HEK293T (cell line): ENCODE measurements at regions not wholly inside any gene's neighbourhood (a gene's known extent, or its start where the extent isn't known, plus 50 kb on each side); places are given as distances from the start of the nearest gene placed in this dataset.

Source experiments
- ARNT ChIP-seq: fragments of 450-650 bp; IDR thresholded peaks from 2 replicates; pipeline ENCODE4 v1.6.1; 2017; ENCODE audit warnings: mild to moderate bottlenecking
- BHLHE40 ChIP-seq: fragments of 450-650 bp; IDR thresholded peaks from 2 replicates; pipeline ENCODE4 v1.6.1; 2016; ENCODE audit warnings: mild to moderate bottlenecking, moderate library complexity, borderline replicate concordance
- HDGF ChIP-seq: fragments of 450-650 bp; IDR thresholded peaks from 2 replicates; pipeline ENCODE4 v1.6.1; 2017; ENCODE audit warnings: antibody characterized with exemption, borderline replicate concordance
- L3MBTL2 ChIP-seq: fragments of 450-650 bp; conservative IDR thresholded peaks from 2 replicates; pipeline ENCODE4 v1.6.1; 2016; ENCODE audit warnings: mild to moderate bottlenecking
- SP1 ChIP-seq: fragments of 450-650 bp; IDR thresholded peaks from 2 replicates; pipeline ENCODE4 v1.6.1; 2017
- TARDBP ChIP-seq: fragments of 450-650 bp; IDR thresholded peaks from 2 replicates; pipeline ENCODE4 v1.6.1; 2016

DNA sequence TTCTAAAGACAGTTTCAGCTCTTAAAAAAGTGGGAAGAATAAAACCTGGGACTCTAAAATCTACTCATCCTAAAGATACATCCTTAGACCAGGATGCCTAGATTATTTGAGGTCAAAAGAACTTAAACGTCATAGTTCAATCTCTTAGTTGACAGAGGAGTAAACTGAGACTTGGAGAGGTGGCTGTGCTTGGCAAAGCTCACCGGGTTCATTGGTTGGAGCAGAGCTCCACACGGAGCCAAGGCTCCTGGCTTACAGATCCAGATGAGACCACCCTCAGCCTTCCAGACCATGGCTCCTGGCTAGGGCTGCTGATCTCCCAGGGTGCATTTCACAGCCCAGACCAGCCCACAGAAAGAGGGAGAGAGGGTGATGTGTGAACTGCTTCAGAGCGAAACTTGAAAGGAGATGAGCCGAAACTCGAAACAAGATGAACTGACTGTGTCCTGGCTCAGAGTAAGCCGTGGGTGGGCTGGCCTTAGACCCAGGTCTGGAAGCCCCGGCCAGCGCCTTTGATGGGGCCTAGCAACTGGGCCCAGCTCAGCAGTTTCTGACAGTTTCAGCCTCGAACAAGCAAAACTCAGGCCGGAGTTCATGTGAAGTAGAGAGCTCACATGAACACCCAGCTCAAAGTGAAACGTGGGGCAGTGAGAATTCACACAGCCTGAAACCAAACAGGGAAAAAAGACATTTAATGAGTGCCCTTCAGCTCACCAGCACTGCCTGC, 1044.8 kb downstream of the BCL11B start:
- TF ChIP-seq L3MBTL2, result no peak
- no peak for TF ChIP-seq ARNT
- no peak for TF ChIP-seq TARDBP
- TF ChIP-seq SP1, result no peak
- TF ChIP-seq HDGF, result no peak
- no peak for TF ChIP-seq BHLHE40
